ENCODE measurements at regions not wholly inside any gene's neighbourhood (a gene's known extent, or its start where the extent isn't known, plus 50 kb on each side); places are given as distances from the start of the nearest gene placed in this dataset.

DNA sequence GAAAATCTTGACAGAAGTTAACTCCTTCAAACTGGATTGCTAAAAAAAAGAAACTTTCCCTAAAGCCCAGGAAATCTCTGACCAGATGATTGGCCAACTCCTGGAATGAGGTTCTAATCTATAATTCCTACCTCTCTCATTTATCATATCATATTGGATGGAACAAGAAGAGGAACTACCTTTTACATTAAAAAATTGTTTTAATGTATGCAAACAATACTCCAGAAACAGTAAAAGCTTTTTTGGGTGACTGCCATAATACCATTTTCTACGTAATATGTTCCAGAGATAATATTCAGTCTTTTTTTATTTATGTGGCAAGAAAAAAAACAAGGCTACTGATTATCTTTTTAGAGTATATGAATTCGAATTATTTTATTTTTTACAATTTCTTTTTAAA is 204.4 kb downstream of the TUSC7 start:
- Histone ChIP-seq H3K36me3 (ENCODE audit: low read depth) (no peaks in the 10 kb centered on the region), H3K4me3 (no peak overlapping the region), H3K4me1 (ENCODE audit: low read depth) (no peaks in the 10 kb centered on the region), H3K9me3 (no peaks in the 10 kb centered on the region)
- TF ChIP-seq, protein P1, sequence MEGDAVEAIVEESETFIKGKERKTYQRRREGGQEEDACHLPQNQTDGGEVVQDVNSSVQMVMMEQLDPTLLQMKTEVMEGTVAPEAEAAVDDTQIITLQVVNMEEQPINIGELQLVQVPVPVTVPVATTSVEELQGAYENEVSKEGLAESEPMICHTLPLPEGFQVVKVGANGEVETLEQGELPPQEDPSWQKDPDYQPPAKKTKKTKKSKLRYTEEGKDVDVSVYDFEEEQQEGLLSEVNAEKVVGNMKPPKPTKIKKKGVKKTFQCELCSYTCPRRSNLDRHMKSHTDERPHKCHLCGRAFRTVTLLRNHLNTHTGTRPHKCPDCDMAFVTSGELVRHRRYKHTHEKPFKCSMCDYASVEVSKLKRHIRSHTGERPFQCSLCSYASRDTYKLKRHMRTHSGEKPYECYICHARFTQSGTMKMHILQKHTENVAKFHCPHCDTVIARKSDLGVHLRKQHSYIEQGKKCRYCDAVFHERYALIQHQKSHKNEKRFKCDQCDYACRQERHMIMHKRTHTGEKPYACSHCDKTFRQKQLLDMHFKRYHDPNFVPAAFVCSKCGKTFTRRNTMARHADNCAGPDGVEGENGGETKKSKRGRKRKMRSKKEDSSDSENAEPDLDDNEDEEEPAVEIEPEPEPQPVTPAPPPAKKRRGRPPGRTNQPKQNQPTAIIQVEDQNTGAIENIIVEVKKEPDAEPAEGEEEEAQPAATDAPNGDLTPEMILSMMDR (IDR thresholded peaks at IDR 0.05) = no peak
- ATAC-seq (no peak), DNase-seq (no peak)
- intact Hi-C loops (cut with DNase I, micrococcal nuclease) = no loop called here

DNA sequence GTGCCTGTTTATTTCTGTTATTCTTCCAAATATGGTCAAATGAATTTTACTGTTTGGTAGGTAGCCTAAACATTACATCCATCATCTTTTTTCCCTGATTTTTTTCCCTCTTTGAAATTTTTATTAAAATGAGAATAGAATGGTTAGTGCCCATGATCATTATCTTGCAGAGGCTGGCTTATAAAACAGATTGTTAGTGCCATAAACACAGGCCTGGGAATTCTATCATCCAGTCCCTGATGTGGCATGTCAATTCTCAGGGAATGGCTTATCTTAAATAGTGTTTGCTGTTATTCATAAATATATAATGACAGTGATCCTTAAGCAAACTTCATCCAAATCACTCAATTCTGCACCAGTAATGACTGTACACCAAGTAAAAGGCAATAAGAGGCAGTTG is 207.3 kb downstream of the TUSC7 start:
- DNase-seq = no peak
- ATAC-seq = no peak
- H3K4me1 ChIP-seq (ENCODE audit: low read depth) = no peaks in the 10 kb centered on the region
- intact Hi-C loops (cut with DNase I, micrococcal nuclease) = no loop called here
- H3K9me3 ChIP-seq = no peaks in the 10 kb centered on the region
- no peaks in the 10 kb centered on the region for H3K36me3 ChIP-seq (ENCODE audit: low read depth)
- H3K4me3 ChIP-seq = no peak overlapping the region
- TF ChIP-seq, protein P1 (IDR thresholded peaks at IDR 0.05) = no peak

DNA sequence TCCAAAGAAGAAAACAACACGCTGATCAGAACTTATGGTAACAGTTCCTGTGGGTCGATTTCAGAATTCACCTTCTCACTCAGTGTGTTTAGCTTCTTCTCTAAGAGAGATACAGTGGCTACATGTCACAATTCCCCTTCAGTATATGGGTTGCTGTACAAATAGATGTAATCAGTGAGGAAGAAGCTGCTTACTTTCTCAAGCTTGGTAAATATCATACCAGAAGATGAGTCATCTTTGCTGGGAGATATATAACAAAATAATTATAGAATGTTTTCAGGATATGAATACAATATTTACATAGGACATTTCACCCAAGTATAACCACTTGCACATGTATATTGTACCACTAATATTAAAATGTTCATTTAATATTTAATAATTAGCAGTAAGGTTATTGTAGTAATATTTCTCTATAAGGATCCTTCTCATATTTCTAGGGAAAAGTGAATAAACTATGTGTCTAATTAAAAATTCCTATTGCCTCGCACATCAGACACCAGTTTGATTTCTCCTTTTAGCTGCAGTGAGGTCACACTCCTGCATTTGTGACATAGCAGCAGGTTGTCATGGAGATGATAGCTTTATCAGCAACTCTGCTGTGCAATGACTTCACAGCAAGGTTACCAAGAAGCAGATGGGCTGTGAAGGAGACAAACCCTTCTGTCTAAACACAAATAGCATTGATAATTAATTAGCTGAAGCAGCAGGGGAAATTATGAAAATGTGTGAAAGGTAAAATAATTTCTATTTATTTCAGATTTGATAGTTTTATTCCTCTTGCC is 211.4 kb downstream of the TUSC7 start:
- DNase-seq = no peak
- no peaks in the 10 kb centered on the region for H3K4me1 ChIP-seq (ENCODE audit: low read depth)
- ATAC-seq = no peak

DNA sequence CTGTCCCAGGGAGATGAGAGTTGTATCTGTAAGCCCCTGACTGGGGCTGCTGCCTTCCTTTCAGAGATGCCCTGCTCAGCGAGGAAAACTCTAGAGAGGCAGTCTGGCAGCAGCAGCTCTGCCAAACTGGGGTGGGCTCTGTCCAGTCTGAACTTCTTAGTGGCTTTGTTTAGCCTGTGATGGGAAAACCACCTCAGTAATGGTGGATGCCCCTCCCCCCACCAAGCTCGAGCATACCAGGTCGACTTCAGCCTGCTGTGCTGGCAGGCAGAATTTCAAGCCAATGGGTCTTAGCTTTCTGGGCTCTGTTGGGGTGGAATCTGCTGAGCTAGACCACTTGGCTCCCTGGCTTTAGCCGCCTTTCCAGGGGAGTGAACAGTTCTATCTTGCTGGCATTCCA is 218.3 kb downstream of the TUSC7 start:
- DNase-seq (no peak), ATAC-seq (no peak)
- no peaks in the 10 kb centered on the region for H3K4me1 ChIP-seq (ENCODE audit: low read depth)
- intact Hi-C loops (cut with DNase I, micrococcal nuclease) = no loop called here
- no peak overlapping the region for H3K4me3 ChIP-seq
- H3K36me3 ChIP-seq (ENCODE audit: low read depth) = no peaks in the 10 kb centered on the region
- TF ChIP-seq, protein P1 (IDR thresholded peaks at IDR 0.05) = no peak
- no peaks in the 10 kb centered on the region for H3K9me3 ChIP-seq

More for the DNA sequence above, 211.4 kb downstream of the TUSC7 start:
- H3K36me3 ChIP-seq (ENCODE audit: low read depth) = no peaks in the 10 kb centered on the region
- H3K9me3 ChIP-seq = no peaks in the 10 kb centered on the region
- H3K4me3 ChIP-seq = no peak overlapping the region
- intact Hi-C loops (cut with DNase I, micrococcal nuclease) = no loop called here
- TF ChIP-seq, protein P1 (IDR thresholded peaks at IDR 0.05) = no peak

DNA sequence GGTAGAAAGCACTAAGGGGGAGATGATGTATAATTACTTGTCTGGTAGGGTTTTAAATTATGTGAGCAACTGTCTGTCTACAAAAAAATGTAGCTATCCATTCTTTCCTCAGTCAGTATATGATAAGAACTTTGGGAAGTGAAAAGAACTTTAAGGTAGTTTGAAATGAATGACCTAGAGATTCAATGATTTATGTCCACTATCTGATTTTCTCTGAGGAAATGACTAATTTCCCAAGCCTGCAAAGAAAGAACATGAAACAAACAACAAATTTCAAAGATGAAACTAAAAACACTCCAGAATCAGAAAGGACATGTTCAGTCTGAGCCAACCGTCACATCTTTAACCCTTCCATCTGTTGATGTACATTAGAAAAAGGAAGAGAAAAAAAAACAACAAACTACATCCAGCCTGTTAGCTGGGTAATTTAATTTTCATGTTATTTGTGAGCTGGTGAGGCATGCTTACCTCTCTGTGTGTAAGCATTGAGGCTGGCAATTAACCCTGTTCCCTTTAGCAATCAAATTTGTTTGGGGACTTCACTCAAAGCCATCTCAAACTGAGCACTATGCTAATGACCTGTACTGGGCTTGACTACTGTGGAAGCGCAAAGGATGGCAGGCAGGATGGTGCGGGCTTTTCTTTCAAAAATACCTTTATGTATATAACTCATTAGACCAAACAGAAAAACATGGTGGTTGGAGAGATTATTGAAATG is 220.1 kb downstream of the TUSC7 start:
- Histone ChIP-seq H3K4me1 (ENCODE audit: low read depth) (no peaks in the 10 kb centered on the region), H3K9me3 (no peaks in the 10 kb centered on the region), H3K36me3 (ENCODE audit: low read depth) (no peaks in the 10 kb centered on the region), H3K4me3 (no peak overlapping the region)
- TF ChIP-seq, protein P1 (IDR thresholded peaks at IDR 0.05) = no peak
- DNase-seq (no peak), ATAC-seq (no peak)
- intact Hi-C loops (cut with DNase I, micrococcal nuclease) = no loop called here
